ENCODE measurements at regions not wholly inside any gene's neighbourhood (a gene's known extent, or its start where the extent isn't known, plus 50 kb on each side); places are given as distances from the start of the nearest gene placed in this dataset.

DNA sequence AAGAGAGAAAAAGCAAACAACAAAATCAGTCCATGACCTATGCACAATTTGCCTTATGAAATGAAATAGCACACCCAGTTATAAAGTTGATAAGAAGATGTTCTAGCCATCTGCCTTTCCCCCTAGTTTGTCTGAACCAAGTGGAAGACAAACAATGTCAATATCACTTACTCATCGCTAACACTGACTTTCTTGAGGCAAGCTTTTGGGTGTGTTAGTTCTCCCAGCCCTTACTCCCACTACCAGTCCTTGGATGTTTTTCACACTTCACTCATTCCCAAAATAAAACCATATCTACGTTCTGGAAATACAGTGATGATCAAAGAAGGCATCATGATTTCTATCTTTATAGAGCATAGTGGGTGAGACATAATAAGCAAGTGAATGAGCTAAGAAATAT, 393.8 kb downstream of the PCDH20 start:
- H3K27me3 ChIP-seq, result no peaks in the 10 kb centered on the region
- no peaks in the 10 kb centered on the region for H3K9me3 ChIP-seq
- DNase-seq (no peak), ATAC-seq (no peak)
- no peaks in the 10 kb centered on the region for H3K36me3 ChIP-seq (replicated peaks in 1 of 2; ENCODE audit: insufficient read depth in 1 of 2, low read depth in 2 of 2)
- no peak overlapping the region for H3K27ac ChIP-seq
- TF ChIP-seq, protein P1, sequence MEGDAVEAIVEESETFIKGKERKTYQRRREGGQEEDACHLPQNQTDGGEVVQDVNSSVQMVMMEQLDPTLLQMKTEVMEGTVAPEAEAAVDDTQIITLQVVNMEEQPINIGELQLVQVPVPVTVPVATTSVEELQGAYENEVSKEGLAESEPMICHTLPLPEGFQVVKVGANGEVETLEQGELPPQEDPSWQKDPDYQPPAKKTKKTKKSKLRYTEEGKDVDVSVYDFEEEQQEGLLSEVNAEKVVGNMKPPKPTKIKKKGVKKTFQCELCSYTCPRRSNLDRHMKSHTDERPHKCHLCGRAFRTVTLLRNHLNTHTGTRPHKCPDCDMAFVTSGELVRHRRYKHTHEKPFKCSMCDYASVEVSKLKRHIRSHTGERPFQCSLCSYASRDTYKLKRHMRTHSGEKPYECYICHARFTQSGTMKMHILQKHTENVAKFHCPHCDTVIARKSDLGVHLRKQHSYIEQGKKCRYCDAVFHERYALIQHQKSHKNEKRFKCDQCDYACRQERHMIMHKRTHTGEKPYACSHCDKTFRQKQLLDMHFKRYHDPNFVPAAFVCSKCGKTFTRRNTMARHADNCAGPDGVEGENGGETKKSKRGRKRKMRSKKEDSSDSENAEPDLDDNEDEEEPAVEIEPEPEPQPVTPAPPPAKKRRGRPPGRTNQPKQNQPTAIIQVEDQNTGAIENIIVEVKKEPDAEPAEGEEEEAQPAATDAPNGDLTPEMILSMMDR (IDR thresholded peaks at IDR 0.05), result no peak
- no peak for TF ChIP-seq POLR2A (IDR thresholded peaks at IDR 0.05)
- H3K4me1 ChIP-seq, result no peaks in the 10 kb centered on the region
- WGBS, 2 donors, result 65 to 70% methylated on average over 2 of the region's 2 CpGs
- intact Hi-C loops (cut with DNase I), result no loop called here
- H3K4me3 ChIP-seq, result no peak overlapping the region

DNA sequence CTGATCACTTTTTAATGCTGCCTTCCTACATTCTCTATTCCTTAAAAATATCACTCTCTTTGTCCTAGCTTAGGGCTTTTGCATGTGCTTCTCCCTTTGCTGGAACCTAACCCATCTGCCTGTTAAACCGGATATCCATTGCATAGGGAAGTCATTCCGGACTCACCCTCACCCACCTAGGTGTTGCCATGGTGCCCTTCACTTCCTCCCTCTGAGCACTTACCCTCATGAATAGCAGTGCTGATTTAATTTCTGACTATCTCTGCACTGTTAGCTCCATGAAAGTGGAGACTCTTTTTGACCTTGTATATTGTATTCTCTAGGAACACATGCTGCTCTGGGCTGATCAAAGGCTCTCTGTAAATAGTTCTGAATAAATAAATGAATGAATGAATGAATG, 401.9 kb downstream of the PCDH20 start:
- no peaks in the 10 kb centered on the region for H3K9me3 ChIP-seq
- intact Hi-C loops (cut with DNase I), result no loop called here
- whole genome bisulfite sequencing, 2 donors, result 59 to 75% methylated on average over 2 of the region's 2 CpGs
- ATAC-seq, result no peak
- no peaks in the 10 kb centered on the region for H3K36me3 ChIP-seq (replicated peaks in 1 of 2; ENCODE audit: insufficient read depth in 1 of 2, low read depth in 2 of 2)
- no peak overlapping the region for H3K4me3 ChIP-seq
- H3K27me3 ChIP-seq, result no peaks in the 10 kb centered on the region
- no peak overlapping the region for H3K27ac ChIP-seq
- no peak for DNase-seq
- no peak for TF ChIP-seq POLR2A (IDR thresholded peaks at IDR 0.05)
- TF ChIP-seq, protein P1 (IDR thresholded peaks at IDR 0.05), result no peak
- no peaks in the 10 kb centered on the region for H3K4me1 ChIP-seq

GRCh38 chr13:61010358-61010757, 405.3 kb downstream of the PCDH20 start:
- intact Hi-C loops (cut with DNase I), result no loop called here
- ATAC-seq, result no peak
- TF ChIP-seq POLR2A (IDR thresholded peaks at IDR 0.05), result no peak
- TF ChIP-seq, protein P1 (IDR thresholded peaks at IDR 0.05), result no peak

DNA sequence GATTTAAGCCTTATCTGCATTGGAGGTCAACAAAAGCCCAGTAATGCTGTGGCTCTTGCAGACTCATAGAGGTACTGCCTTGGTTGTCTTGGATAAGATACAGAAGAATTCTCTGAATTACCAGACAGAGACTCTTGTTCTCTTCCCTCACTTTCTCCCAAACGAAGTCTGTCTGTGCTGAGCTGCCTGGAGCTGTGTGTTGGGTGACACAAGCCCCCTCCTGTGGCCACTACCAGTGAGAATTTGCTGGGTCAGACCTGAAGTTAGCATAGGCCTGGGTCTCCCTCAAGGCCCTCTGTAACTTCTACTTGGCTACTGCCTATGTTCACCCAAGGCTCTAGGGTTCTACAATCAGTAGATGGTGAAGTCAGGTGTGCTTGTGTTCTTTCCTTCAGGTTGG, 413.0 kb downstream of the PCDH20 start:
- Histone ChIP-seq H3K9me3 (peaks cover 0 to 5% (median 0%) of the 10 kb centered on the region in 3 donors), H3K27ac (no peak overlapping the region), H3K27me3 (no peaks in the 10 kb centered on the region), H3K4me1 (no peaks in the 10 kb centered on the region), H3K4me3 (no peak overlapping the region), H3K36me3 (replicated peaks in 1 of 2; ENCODE audit: insufficient read depth in 1 of 2, low read depth in 2 of 2) (no peaks in the 10 kb centered on the region)
- 33 to 69% methylated on average over 1 of the region's 1 CpG for WGBS, 2 donors
- ATAC-seq (no peak), DNase-seq (no peak)
- intact Hi-C loops (cut with DNase I), result no loop called here
- no peak for TF ChIP-seq POLR2A (IDR thresholded peaks at IDR 0.05)
- TF ChIP-seq, protein P1 (IDR thresholded peaks at IDR 0.05), result no peak

More at GRCh38 chr13:61010358-61010757, 405.3 kb downstream of the PCDH20 start:
- no peaks in the 10 kb centered on the region for H3K27me3 ChIP-seq
- H3K4me1 ChIP-seq, result no peaks in the 10 kb centered on the region
- DNase-seq, result no peak
- no peak overlapping the region for H3K4me3 ChIP-seq
- 53 to 56% methylated on average over 2 of the region's 2 CpGs for WGBS, 2 donors
- peaks cover 0 to 11% (median 0%) of the 10 kb centered on the region in 3 donors for H3K9me3 ChIP-seq
- H3K36me3 ChIP-seq (replicated peaks in 1 of 2; ENCODE audit: insufficient read depth in 1 of 2, low read depth in 2 of 2), result no peaks in the 10 kb centered on the region
- no peak overlapping the region for H3K27ac ChIP-seq

- 66 to 73% methylated on average over 4 of the region's 4 CpGs for WGBS, 2 donors
- no peak for ATAC-seq
- TF ChIP-seq POLR2A (IDR thresholded peaks at IDR 0.05), result no peak
- TF ChIP-seq, protein P1 (IDR thresholded peaks at IDR 0.05), result peak in 3 of 7 experiments; percentile 18 to 34 (median 29)
Measured at GRCh38 chr13:60990032-60990733, 425.5 kb downstream of the PCDH20 start.

More at GRCh38 chr13:60990032-60990733, 425.5 kb downstream of the PCDH20 start:
- H3K27ac ChIP-seq, result no peak overlapping the region
- DNase-seq, result peak; percentile 4 to 54 (median 29)
- no peak overlapping the region for H3K4me3 ChIP-seq
- intact Hi-C loops (cut with DNase I), result no loop called here
- no peaks in the 10 kb centered on the region for H3K4me1 ChIP-seq
- no peaks in the 10 kb centered on the region for H3K36me3 ChIP-seq (replicated peaks in 1 of 2; ENCODE audit: insufficient read depth in 1 of 2, low read depth in 2 of 2)
- H3K27me3 ChIP-seq, result no peaks in the 10 kb centered on the region
- no peaks in the 10 kb centered on the region for H3K9me3 ChIP-seq

All from body of pancreas (tissue), 4 donors.